Raji (cell line): ENCODE measurements at regions not wholly inside any gene's neighbourhood (a gene's known extent, or its start where the extent isn't known, plus 50 kb on each side); places are given as distances from the start of the nearest gene placed in this dataset.

ENCODE experiments used
- POLR2A ChIP-seq: IDR thresholded peaks from 2 replicates; pipeline ENCODE4 v1.6.1; 2011; ENCODE audit warnings: low read depth, low read length, control low read depth; ENCODE audit not compliant: insufficient read depth

DNA sequence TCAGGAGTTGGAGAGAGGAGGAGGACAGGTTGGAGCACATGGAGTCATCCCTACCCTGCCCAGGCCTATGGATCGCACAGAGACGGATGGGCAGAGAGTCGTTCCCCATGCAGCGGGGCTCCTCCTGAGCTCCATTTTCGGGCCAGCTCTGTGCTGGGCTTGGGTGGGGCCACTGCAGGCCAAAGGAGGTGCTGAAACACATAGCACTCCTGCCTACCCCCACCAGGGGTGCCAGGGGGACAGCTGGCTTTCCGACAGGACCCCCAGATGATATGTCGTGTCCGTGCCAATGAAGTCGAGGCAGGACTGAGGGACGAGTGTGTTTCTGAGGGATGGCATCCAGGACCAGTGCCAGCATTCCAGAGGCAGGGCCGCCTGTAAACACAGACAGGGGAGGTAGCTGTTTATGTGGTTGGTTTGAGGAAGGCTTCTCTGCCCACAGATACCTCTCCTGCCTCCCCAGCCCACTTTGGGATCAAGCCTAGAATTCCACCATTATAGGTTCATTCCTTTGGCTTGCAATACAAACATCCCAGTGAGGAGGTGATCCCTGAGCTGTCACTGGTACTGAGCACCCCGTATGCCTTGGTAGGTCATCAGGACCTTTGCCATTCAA, 116.6 kb downstream of the GLI2 start:
- no peak for TF ChIP-seq POLR2A

DNA sequence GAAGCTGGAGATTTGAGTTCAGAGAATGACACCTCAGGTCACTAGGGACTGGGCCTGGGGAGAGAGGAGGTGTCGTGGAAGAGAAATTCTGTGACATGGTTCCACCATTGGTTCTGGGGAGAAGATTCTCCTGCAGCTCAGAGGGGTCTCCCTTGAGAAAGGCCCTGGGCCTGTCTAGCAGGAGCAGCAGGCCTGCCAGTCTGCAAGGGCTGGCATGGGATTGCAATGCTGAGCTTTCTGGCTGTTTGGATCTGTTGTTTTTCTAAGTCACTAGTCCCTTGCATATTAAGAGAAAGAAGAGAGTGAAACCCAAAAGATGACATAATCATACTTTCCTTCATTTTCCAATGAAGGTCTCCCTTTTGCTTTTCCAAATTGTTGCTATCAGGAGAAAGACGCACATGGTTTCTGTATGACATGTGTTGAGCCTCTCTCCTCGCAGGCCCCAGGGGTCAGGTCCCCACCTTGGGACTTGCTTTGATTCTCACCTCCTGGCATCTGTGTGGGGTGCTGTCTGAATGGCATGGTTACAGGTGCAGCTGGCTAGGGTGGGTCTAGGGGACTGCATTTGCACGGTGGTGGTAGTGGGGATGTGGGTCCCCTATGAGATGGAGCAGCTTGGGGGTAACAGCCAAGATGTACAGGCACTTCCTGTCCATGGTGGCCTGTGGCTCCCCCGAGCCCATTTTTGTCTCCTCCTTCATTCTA, 117.8 kb downstream of the GLI2 start:
- TF ChIP-seq POLR2A: no peak

DNA sequence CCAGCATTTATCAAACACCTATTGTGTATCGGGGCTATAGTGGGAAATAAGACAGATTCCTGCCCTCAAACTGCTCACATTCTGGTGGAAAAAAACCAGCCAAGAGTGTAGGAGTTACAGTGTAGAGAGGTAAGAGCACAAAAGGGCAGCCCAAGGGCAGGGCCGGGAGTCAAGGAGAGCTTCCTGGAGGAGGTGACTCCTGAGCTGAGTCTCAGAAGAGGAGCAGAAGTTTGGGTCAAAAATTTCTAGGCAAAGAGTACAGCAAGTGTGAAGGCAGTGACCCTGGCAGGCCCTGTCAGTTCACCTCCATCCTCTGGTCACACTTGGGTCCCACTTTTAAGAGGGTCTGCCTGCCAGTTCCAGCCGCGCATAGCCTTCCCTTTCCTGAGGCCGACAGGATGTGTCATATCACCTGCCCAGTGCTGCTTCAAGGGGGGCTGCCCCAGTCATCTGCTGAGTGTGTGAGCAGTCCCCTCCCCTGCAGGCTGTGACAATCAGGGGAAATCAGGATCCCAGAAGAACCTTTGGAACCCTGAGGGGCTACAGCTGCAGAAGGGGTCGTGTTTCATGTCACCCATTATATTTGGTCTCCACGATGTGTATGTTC, 118.4 kb downstream of the GLI2 start:
- TF ChIP-seq POLR2A: no peak

GRCh38 chr2:120854766-120855530, 119.3 kb downstream of the GLI2 start:
- TF ChIP-seq POLR2A: no peak

GRCh38 chr2:120855855-120856405, 120.3 kb downstream of the GLI2 start:
- TF ChIP-seq POLR2A: no peak

DNA sequence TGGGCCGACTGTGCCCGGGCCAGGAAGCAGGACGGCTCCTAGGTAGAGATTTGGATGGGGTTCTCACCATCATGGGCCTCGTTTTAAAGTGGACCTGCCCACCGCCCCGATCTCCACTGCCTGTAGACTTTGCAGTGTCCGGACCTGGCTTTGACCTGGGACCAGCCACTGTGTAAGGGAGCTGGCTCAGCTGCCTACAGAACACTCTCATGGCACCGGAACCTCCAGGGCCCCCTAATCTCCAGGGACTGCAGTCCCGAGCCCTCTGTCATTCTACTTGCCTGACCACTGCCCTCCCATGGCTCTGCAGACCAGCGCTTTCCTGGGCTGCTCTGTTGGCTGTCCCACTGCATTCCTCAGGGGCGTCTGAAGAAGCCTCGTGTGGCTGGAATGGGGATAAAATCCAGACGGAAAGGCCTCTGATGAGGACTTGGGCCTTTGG, 120.8 kb downstream of the GLI2 start:
- TF ChIP-seq POLR2A: no peak

DNA sequence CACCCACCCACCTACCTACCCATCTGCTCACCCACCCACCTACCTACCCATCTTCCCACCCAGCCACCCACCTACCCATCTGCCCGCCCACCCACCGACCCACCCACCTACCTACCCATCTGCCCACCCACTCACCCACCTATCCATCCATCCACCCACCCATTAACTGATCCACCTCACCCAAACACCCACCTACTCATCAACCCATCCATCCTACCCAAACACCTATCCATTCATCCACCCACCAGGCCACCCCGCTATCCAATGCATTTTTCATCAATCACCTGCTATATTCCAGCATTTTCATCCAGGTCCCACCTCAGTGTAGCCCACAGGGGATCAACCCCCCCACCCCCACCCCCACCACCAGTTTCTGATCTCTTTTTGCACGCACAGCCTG, 121.8 kb downstream of the GLI2 start:
- TF ChIP-seq POLR2A: no peak

- TF ChIP-seq POLR2A: no peak
These were observed 122.3 kb downstream of the GLI2 start for GRCh38 chr2:120857931-120858330.

DNA sequence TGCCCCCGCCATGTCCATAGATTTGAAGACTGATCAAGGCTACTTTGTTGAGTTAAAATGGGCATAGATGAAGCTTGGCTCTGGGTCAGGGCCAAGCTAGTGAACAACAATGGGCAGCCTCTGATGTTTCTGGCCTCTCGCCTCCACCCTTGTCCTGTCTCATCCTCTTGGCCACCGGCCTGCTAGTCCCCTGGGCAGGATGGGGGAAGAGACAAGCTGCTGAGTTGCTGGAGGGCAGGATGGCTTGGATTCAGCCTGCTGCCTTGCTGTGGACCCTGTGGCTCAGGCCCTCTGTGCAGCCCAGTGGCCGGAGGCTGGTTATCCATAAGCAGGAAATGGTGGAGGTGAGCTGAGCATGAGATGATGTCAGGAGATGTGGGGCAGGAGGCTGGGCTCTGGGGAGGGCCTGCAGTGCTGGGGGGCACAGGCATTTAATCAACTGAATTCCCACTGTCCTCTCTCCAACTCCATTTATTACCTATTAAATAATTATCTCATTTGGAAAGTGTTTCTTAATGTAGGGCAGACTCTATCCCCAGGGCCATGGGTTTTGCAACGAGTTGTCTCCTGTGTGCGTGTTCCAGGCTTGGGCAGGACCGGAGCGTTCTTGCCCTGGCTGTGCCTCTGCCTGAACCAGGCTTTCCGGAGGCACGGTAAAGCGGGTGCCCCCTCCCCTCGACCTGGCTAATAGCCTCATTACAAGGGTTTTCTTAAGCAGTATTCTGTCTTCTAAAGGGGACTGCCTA, 122.9 kb downstream of the GLI2 start:
- no peak for TF ChIP-seq POLR2A

GRCh38 chr2:120859128-120859527, 123.5 kb downstream of the GLI2 start:
- no peak for TF ChIP-seq POLR2A

DNA sequence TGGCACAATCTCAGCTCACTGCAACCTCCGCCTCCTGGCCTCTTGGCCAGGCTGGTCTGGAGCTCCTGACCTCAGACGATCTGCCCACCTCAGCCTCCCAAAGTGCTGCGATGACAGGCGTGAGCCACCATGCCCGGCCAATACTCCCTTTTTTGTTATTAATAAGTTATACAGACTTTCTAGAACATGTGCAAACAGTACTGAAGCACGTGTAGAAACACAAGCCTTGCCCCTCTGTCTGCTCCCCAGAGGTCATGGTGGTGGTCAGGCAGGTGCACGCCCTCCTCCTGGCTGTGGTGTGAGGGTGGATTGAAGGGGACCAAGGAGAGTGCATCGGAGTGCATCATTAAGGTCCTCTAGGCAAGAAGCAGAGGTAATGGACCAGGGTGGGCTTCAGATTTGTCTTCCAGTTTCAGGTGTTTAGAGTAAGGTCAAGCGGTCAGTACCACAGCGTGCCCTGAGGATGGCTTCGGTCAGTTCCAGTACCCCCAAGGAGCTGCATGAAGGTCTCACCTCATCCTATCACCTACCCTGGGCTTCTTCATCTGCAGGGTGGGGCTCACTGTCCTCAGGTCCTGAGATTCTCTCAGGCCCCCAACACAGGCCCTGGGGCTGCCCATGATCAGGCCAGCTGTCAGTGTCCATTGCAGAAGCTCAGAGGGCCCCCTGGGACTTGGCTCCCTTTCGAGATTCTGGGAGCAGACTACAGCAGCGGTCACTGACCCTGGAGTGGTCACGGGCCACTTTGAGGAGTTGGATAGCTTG, 124.3 kb downstream of the GLI2 start:
- no peak for TF ChIP-seq POLR2A

DNA sequence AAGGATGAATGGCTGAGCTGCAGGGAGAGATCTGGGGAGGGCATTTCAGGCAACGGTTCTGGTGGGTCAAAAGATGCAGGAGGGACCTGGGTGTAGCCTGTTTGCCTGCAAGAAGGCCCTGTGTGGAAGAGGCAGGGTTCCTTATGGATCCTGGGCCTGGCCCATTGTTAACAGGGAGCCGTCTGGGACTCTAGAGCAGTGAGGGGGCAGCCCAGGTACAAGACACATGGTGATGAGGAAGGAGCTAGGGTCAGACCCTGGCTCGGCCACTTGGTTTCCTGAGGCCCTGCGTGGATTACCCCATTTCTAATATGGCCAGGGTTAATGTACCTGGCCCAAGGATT, 124.9 kb downstream of the GLI2 start:
- TF ChIP-seq POLR2A: no peak

- no peak for TF ChIP-seq POLR2A
These were observed 125.5 kb downstream of the GLI2 start for GRCh38 chr2:120861191-120861575.

DNA sequence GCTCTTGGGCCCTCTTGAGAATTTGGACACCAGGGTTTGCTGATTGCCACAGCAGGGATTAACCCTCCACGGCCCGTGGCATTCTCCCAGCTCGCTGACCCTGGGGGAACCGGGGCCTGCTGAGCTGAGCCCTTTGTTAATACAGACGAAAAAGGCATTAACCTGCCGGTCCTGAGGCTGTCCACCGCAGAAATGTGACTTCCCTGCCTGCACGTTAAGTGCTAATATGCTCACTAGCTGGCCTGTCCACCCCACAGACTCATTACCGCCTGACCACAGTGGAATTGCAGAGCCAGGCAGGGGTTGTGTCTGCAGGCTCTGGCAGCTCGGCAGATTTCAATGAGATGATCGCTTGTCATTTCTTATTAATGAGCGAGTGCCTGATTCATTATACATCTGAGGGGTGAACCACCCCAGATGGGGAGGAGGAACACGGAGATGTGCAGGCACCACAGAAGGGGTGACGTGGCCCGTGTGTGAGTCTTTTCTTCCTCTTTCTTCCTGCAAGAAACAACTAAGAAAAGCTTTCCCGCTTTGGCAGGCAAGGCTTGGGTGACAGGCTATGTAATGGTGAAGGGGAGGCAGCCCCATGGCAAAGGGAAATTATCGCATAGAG, 126.0 kb downstream of the GLI2 start:
- TF ChIP-seq POLR2A: no peak
